ENCODE measurements at regions not wholly inside any gene's neighbourhood (a gene's known extent, or its start where the extent isn't known, plus 50 kb on each side); places are given as distances from the start of the nearest gene placed in this dataset.

DNA sequence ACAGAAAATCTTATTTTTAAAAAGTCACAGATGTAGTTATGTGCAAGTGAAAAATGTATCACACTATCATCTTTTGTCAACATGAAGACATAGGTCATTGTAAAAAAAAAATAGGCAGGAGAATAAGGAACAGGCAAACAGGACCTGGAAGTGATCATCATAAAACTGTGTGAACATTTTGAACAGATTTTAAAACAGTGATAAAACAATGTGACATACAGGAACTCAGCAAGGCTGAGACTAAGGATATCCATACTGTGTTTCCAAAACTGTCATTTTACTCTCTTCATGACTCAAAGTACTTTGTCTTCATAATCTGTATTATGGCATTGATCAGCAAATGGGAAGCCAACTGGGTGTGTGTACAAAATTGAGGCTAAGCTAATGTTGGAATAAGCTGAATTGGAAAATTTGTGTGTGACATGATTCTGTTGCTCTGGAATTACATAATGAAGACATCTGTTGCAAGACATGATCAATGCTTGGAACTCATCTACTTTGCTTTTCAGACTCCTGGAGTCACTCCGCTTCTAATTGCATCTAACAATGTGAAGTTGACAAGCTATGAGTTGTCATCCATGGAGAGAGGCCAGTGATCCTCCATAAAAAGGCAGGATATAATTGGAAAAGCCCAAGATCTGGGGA is 978.7 kb upstream of the NUDT12 start:
- H3K79me2 ChIP-seq (ENCODE audit: low read length) = no peaks in the 10 kb centered on the region
- H3K9ac ChIP-seq (ENCODE audit: low read length) = no peak overlapping the region
- H4K20me1 ChIP-seq (ENCODE audit: insufficient read depth, low read length) = no peaks in the 10 kb centered on the region
- no peaks in the 10 kb centered on the region for H3K4me1 ChIP-seq (ENCODE audit: low read length)
- H3K4me3 ChIP-seq (ENCODE audit: low read length) = no peak overlapping the region
- H2AFZ ChIP-seq (ENCODE audit: low read depth, low read length) = no peak overlapping the region
- H3K9me3 ChIP-seq (ENCODE audit: insufficient read depth, low read length) = no peaks in the 10 kb centered on the region
- no peak overlapping the region for H3K4me2 ChIP-seq (ENCODE audit: low read length)
- no peaks in the 10 kb centered on the region for H3K27me3 ChIP-seq (ENCODE audit: low read depth, low read length)
- H3K36me3 ChIP-seq (replicated peaks; ENCODE audit: low read depth, low read length) = no peaks in the 10 kb centered on the region
- no peak for TF ChIP-seq EZH2phosphoT487 (IDR thresholded peaks at IDR 0.05; ENCODE audit: low read depth)
- TF ChIP-seq, protein P1, sequence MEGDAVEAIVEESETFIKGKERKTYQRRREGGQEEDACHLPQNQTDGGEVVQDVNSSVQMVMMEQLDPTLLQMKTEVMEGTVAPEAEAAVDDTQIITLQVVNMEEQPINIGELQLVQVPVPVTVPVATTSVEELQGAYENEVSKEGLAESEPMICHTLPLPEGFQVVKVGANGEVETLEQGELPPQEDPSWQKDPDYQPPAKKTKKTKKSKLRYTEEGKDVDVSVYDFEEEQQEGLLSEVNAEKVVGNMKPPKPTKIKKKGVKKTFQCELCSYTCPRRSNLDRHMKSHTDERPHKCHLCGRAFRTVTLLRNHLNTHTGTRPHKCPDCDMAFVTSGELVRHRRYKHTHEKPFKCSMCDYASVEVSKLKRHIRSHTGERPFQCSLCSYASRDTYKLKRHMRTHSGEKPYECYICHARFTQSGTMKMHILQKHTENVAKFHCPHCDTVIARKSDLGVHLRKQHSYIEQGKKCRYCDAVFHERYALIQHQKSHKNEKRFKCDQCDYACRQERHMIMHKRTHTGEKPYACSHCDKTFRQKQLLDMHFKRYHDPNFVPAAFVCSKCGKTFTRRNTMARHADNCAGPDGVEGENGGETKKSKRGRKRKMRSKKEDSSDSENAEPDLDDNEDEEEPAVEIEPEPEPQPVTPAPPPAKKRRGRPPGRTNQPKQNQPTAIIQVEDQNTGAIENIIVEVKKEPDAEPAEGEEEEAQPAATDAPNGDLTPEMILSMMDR (IDR thresholded peaks at IDR 0.05; ENCODE audit: low read depth, low read length) = no peak
- H3K27ac ChIP-seq (ENCODE audit: low read length) = no peak overlapping the region

DNA sequence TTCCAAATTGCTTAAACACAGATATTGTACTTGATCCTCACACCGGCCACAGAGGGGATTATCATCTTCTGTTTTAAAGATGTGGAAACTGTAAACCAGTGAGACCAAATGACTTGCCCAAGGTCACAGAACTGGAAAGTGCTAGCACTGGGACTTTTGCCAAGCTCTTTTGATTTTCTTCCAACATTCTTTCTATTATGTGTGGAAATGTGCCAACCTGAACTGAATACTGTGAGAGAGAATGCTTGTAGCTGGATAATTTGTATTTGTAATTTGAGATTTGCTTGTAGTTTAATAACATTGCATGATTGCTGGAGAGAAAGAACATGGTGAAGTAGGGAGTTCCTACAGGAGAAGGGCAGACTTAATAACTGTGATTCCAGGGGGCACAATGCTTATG is 977.9 kb upstream of the NUDT12 start:
- no peaks in the 10 kb centered on the region for H3K9me3 ChIP-seq (ENCODE audit: insufficient read depth, low read length)
- no peak overlapping the region for H2AFZ ChIP-seq (ENCODE audit: low read depth, low read length)
- H3K4me1 ChIP-seq (ENCODE audit: low read length) = no peaks in the 10 kb centered on the region
- no peaks in the 10 kb centered on the region for H3K36me3 ChIP-seq (replicated peaks; ENCODE audit: low read depth, low read length)
- H3K9ac ChIP-seq (ENCODE audit: low read length) = no peak overlapping the region
- H3K4me2 ChIP-seq (ENCODE audit: low read length) = no peak overlapping the region
- no peak overlapping the region for H3K27ac ChIP-seq (ENCODE audit: low read length)
- TF ChIP-seq EZH2phosphoT487 (IDR thresholded peaks at IDR 0.05; ENCODE audit: low read depth) = no peak
- TF ChIP-seq, protein P1 (IDR thresholded peaks at IDR 0.05; ENCODE audit: low read depth, low read length) = no peak
- no peaks in the 10 kb centered on the region for H4K20me1 ChIP-seq (ENCODE audit: insufficient read depth, low read length)
- H3K27me3 ChIP-seq (ENCODE audit: low read depth, low read length) = no peaks in the 10 kb centered on the region
- no peaks in the 10 kb centered on the region for H3K79me2 ChIP-seq (ENCODE audit: low read length)
- H3K4me3 ChIP-seq (ENCODE audit: low read length) = no peak overlapping the region

DNA sequence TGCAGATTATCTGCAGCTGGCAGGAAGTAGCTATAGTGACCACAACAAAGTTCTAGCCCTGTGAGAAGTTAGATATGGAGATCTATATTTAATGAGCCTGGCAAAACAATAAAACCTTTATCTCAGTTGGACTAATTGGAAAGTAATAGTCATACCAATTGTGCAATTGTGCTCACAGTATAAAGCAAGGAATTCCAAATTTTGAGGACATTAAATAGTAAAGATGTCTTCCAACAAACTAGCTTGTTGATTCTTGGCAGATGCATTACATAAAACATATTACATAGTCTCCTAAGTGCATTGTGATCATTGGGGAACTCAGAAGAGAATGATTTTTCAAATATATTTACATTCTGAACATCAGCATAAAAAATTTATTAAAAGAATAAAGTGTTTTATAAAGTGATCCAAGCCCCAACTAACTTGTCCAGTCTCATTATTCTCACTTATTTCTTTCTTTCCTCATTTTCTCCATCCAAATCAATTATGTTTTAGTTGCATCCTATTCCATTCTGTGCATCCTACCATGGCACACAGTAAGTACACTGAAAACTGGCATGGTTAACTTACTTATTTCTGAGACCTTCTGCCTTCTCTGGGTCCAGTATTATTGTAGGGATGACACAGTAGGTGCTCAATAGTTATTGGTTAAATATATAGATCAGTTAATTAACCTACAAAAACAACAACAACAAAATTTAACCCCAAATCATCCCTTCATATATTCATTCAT is 977.2 kb upstream of the NUDT12 start:
- no peak for TF ChIP-seq EZH2phosphoT487 (IDR thresholded peaks at IDR 0.05; ENCODE audit: low read depth)
- TF ChIP-seq, protein P1 (IDR thresholded peaks at IDR 0.05; ENCODE audit: low read depth, low read length) = no peak
- H3K27ac ChIP-seq (ENCODE audit: low read length) = no peak overlapping the region
- H2AFZ ChIP-seq (ENCODE audit: low read depth, low read length) = no peak overlapping the region
- H3K9ac ChIP-seq (ENCODE audit: low read length) = no peak overlapping the region
- H3K27me3 ChIP-seq (ENCODE audit: low read depth, low read length) = no peaks in the 10 kb centered on the region
- no peaks in the 10 kb centered on the region for H4K20me1 ChIP-seq (ENCODE audit: insufficient read depth, low read length)
- no peaks in the 10 kb centered on the region for H3K9me3 ChIP-seq (ENCODE audit: insufficient read depth, low read length)
- H3K4me1 ChIP-seq (ENCODE audit: low read length) = no peaks in the 10 kb centered on the region
- H3K4me3 ChIP-seq (ENCODE audit: low read length) = no peak overlapping the region
- no peak overlapping the region for H3K4me2 ChIP-seq (ENCODE audit: low read length)
- H3K79me2 ChIP-seq (ENCODE audit: low read length) = no peaks in the 10 kb centered on the region
- H3K36me3 ChIP-seq (replicated peaks; ENCODE audit: low read depth, low read length) = no peaks in the 10 kb centered on the region

DNA sequence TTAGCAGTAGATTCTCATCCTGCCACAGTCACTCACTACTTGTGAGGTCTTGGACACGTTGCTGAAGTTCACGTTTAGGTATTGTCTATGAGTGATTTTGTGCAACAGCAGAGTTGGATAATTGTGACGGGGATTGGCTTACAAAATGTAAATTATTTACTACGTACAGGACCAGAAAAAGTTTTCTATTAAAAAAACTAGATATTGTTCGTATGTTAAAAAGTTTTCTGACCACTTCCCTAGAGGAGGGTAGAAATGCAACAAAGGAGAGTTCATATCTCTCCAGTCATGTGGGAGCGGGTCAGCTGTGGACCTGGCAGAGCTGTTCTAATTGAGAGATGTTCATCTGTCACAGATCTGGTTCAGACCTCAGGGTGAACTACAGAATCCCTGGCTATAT is 976.1 kb upstream of the NUDT12 start:
- H3K9me3 ChIP-seq (ENCODE audit: insufficient read depth, low read length) = no peaks in the 10 kb centered on the region
- H3K27me3 ChIP-seq (ENCODE audit: low read depth, low read length) = no peaks in the 10 kb centered on the region
- H3K4me3 ChIP-seq (ENCODE audit: low read length) = no peak overlapping the region
- no peaks in the 10 kb centered on the region for H3K79me2 ChIP-seq (ENCODE audit: low read length)
- H3K36me3 ChIP-seq (replicated peaks; ENCODE audit: low read depth, low read length) = no peaks in the 10 kb centered on the region
- no peaks in the 10 kb centered on the region for H4K20me1 ChIP-seq (ENCODE audit: insufficient read depth, low read length)
- H3K27ac ChIP-seq (ENCODE audit: low read length) = no peak overlapping the region
- TF ChIP-seq EZH2phosphoT487 (IDR thresholded peaks at IDR 0.05; ENCODE audit: low read depth) = no peak
- TF ChIP-seq, protein P1 (IDR thresholded peaks at IDR 0.05; ENCODE audit: low read depth, low read length) = no peak
- H2AFZ ChIP-seq (ENCODE audit: low read depth, low read length) = no peak overlapping the region
- no peak overlapping the region for H3K9ac ChIP-seq (ENCODE audit: low read length)
- H3K4me1 ChIP-seq (ENCODE audit: low read length) = no peaks in the 10 kb centered on the region
- H3K4me2 ChIP-seq (ENCODE audit: low read length) = no peak overlapping the region
